Anterior cingulate cortex (tissue), 58 donors: ENCODE measurements at regions not wholly inside any gene's neighbourhood (a gene's known extent, or its start where the extent isn't known, plus 50 kb on each side); places are given as distances from the start of the nearest gene placed in this dataset.
"Not testable (repeated sequence)": the region's sequence is repeated elsewhere in the genome, so short reads cannot be mapped to it uniquely, and the experiment has no call there.

Experiments used
- DNase-seq, 58 donors: peaks; one replicate each; lab custom pipeline; 2025; lab: John Stamatoyannopoulos, UW

DNA sequence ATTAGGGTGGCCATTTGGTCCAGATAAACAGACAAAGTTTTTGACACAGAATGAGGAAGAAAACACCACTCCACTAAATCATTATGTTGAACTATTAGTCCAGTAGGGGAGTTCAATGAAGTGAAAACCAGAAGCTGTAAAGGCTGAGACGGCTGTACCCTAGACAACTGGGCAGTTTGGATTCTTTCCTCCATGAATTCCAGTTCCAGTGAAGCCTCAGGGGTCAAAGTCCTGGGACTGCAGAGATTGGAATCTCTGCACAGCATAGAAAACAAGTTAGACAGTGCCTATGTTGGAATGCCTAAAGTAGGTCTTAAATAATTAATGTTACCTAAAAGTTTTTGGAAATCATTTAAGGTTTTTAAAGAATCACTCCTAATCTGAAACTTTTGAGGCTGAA lies 86.5 kb upstream of the PGR start:
- DNase-seq, result not testable (repeated sequence)

DNA sequence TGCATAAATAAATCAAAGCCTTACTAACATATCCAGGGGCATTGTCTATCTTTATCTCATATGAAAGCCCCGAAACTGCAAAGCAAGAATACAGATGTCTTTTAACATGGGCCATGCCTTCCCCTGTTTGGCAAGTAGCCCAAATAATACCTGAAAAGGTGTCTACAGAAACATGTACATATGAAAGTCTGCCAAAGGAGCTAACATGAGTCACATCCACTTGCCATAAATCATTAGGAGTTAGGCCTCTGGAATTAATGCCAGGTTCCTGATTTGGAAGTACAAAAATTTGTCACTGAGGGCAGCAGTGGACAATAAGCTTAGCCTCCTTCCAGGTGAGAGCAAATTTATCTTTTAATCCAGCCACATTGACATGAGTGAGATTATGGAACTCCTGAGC lies 85.5 kb upstream of the PGR start:
- no peak for DNase-seq

DNA sequence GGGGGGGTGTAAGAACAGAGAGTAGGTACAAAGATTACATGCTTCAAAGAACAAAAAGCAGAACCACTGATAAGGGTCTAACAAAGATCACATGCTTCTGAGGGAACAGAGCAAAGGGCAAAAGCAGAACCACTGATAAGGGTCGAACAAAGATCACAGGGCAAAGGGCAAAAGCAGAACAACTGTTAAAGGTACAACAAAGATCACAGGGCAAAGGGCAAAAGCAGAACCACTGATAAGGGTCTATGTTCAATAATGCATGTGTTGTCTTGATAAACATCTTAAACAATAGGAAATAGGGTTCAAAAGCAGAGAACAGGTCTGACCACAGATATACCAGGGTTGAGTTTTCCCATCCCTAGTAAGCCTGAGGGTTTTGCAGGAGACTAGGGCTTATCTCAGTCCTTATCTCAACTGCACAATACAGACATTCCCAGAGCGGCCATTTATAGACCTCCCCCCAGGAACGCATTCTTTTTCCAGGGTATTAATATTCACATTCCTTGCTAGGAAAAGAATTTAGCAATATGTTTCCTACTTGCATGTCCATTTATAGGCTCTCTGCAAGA lies 81.9 kb upstream of the PGR start:
- no peak for DNase-seq

DNA sequence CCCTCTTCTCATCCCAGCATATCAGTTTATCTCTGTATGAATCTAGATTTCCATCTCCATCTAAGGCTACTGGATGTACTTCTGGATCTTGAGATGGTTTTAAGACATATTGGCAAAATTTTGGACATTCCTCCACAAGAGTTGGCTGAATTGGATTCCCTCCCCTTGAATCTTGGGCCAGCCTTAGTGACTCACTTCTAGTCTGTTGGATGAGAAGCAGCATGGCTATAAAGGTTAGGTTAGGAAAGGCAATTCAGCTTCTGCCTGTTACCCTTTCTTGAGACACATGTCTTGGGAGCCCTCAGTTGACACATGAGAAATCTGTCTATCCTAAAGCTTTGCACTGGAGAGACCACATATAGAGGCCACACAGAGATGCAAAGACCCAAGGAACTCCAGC lies 73.0 kb upstream of the PGR start:
- no peak for DNase-seq

DNA sequence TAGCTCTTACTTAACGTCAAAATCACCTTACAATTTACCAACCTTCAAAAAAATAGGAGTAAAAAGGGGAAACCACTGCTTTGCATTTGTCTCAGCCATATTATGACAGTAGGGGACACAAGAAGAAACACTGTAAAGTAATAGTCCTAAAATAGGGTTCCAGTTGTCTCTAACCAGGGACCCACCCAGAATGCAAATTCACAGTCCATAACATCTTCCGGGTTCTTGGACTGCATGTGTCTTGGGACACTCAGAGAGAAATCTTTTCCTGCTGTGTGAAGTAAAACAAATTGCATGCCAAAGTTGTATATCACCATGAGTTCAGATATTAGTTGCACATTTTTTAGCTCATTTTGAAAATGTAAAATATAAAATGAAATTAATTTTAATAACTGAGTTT lies 69.8 kb upstream of the PGR start:
- DNase-seq, result no peak

DNA sequence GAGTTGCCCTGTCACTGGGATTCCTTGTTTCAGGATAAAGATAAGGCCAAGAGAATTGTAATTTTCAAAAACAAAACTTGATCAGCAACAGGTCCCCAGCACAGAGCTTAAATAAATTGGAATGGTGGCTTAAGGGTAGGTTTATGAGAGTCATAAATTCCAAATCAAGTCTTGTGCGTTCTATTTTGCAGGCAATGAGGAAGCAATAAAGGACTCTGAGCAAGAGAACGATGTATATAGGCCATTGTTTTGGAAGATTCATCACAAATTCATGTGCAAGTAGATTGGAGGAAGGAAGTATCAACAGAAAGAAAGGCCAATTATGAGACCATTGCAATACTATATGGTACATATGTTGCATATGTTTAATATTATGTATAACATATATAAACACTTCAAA lies 65.7 kb upstream of the PGR start:
- DNase-seq, result no peak

DNA sequence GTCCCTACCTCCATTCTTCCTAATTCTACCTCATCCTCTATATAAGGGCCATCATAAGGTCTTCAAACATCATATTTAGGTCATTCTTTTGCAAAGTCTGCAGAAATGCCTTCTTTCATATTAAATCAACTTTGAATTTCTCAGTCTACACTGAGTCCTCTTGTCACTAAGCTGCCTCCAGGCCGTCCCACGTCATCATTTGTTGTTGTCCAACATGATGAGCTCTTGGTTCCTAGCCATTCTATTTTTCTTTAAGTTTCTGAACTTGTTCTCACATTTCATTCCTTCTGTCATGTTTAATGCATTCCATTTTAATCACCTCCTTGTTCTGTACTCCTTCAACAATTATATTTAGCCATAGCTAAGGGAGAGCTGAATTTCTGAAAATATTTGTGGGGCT lies 59.2 kb upstream of the PGR start:
- peak in 1 of 58 donors; percentile 4 for DNase-seq

DNA sequence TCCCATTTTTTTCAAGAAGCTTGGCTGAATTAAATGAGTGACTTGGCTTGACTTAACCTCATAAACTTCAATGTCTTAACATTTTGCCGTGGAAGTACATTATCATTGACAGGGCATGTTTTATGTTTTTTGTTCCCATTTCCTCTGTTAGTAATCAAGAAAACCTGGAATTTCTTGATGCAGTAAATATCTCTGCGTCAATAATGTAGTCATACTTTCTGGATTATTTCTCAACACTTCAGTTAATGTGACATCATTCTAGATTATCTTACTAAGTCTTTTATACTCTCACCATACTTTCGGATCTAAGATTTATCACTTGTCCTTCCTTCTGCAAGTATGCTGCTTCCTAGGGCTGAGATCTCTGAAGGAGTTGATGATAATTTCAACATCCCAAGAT lies 58.6 kb upstream of the PGR start:
- no peak for DNase-seq

DNA sequence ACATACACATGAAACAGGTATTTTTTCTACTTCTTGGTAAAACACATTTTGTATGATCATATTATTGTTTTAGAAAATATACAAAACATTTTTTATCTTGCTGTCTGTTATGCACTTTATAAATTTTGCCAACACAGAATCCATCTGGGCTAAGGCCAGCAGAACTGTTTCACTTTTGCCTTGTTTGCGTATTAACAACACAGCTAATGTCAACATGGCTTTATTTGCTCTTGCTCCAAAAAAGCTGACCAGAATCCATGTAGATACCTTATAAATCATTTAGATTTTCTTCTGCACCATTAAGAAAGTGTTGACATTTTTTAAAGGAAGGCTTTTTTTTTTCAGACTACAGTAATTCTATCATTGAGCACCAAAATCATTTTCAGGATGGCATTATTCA lies 58.1 kb upstream of the PGR start:
- no peak for DNase-seq

DNA sequence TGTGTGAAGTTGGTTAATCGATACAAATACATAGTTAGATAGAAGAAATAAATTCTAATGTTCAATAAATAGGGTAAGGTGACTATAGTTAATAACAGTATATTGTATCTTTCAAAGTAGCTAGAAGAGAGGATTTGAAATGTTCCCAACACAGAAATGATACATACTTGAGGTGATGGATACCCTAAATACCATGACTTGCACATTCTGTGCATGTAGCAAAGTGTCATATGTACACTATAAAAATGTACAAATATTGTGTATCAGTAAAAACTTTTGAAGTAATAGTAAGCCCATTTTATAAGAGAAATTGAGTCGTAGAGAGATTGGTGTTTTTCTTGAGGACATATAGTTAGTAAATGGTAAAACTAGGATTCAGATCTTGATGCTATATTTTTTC lies 56.4 kb upstream of the PGR start:
- DNase-seq, result no peak

DNA sequence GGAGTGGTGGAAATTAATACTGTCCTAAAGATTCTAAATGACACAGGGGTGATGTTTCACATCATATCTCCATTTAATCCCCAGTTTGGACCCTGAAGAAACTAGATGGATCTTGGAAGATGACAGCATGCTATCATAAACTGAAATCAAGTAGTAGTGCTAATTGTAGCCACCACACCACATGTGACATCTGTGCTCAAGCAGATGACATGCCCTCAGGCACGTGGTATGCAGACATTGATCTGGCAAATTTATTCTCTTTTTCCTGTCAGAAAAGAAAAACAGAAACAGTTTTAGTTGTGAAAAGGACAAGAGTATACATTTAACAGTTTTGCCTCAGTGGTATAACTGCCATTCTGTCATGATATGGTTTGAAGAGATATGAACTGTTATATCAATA lies 52.9 kb upstream of the PGR start:
- no peak for DNase-seq

DNA sequence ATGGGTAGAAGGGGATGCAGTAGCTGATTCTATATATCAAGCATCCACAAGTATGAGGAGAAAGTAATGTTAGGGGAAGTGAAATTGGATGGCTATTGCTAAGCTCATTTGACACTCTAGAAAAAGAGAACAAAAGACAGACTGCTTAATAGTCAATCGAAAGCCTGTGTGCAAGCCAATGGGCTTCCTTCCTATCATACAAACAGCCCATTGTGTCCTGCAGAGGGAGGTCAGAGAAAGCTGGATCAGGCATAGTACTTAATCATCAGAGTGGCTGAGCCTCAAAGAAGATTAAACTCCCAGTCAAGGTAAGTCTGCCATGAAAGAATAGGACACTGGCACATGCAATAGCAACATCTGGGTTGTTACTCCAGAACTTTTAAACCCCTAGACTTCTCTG lies 50.9 kb upstream of the PGR start:
- DNase-seq, result peak in 1 of 58 donors; percentile 4
